Thymus (tissue), 11 donors: ENCODE measurements at regions not wholly inside any gene's neighbourhood (a gene's known extent, or its start where the extent isn't known, plus 50 kb on each side); places are given as distances from the start of the nearest gene placed in this dataset.
A peak's percentile ranks its signal among the peaks of the same experiment; 100 is the strongest.
"Not testable (repeated sequence)": the region's sequence is repeated elsewhere in the genome, so short reads cannot be mapped to it uniquely, and the experiment has no call there.

Experiments
- DNase-seq, 9 donors: peaks; one replicate each; pipeline ENCODE4 v3.0.0-alpha.2; 2013; ENCODE audit warnings: low spot score in 9 of 9, low read depth in 6 of 9, missing footprints in 1 of 9
- H3K27ac ChIP-seq, 2 donors: one replicate each; pipeline ENCODE4 v1.5.1; 2013; ENCODE audit warnings: control low read depth in 1 of 2, low read depth in 1 of 2, low read length in 1 of 2, mild to moderate bottlenecking in 1 of 2, moderate library complexity in 1 of 2
- H3K27me3 ChIP-seq, 2 donors: one replicate each; pipeline ENCODE4 v1.5.1; 2013; ENCODE audit warnings: low read length in 1 of 2; ENCODE audit not compliant: control insufficient read depth in 2 of 2, insufficient read depth in 1 of 2
- H3K36me3 ChIP-seq, 2 donors: one replicate each; pipeline ENCODE4 v1.5.1; 2013; ENCODE audit warnings: low read length in 1 of 2, mild to moderate bottlenecking in 1 of 2, moderate library complexity in 1 of 2; ENCODE audit not compliant: control insufficient read depth in 2 of 2, insufficient read depth in 2 of 2
- H3K4me1 ChIP-seq, 2 donors: one replicate each; pipeline ENCODE4 v1.5.1; 2013; ENCODE audit warnings: low read length in 2 of 2; ENCODE audit not compliant: control insufficient read depth in 2 of 2, insufficient read depth in 2 of 2
- H3K4me3 ChIP-seq, 2 donors: one replicate each; pipeline ENCODE4 v1.5.1; 2013; ENCODE audit warnings: low read length in 2 of 2, control low read depth in 1 of 2, mild to moderate bottlenecking in 1 of 2
- H3K9me3 ChIP-seq, 2 donors: one replicate each; pipeline ENCODE4 v1.5.1; 2013; ENCODE audit warnings: low read length in 1 of 2, mild to moderate bottlenecking in 1 of 2; ENCODE audit not compliant: control insufficient read depth in 2 of 2, insufficient read depth in 1 of 2
- WGBS: extraction: QIAGEN DNeasy Blood & Tissue Kit; methylation state at CpG from one replicate; pipeline ENCODE4 v1.1.7; 2013; 5-methylcytosine and 5-hydroxymethylcytosine counted together
- donor health status: healthy.

DNA sequence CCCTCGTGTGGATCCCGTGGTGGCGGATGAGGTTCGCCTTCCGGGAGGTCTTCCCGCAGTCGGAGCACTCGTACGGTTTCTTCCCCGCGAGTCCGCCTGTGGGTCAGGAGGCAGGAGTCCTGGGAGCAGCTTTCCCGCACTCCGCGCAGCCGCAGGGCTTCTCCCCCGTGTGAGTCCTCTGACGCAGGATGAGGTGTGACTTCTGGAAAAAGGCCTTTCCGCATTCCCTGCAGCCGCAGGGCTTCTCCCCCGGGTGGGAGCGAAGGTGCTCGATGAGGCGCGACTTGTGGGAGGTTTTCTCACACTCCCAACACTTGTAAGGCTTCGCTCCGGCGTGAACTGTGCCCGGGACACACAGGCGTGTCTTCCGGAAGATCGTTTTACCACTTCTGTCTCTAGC is 68.8 kb upstream of the WIPI2 start:
- not testable (repeated sequence) for H3K4me3 ChIP-seq, H3K4me1 ChIP-seq, H3K27ac ChIP-seq, H3K36me3 ChIP-seq, H3K27me3 ChIP-seq, DNase-seq, H3K9me3 ChIP-seq
- WGBS, result 93% methylated on average over 24 of the region's 32 CpGs

DNA sequence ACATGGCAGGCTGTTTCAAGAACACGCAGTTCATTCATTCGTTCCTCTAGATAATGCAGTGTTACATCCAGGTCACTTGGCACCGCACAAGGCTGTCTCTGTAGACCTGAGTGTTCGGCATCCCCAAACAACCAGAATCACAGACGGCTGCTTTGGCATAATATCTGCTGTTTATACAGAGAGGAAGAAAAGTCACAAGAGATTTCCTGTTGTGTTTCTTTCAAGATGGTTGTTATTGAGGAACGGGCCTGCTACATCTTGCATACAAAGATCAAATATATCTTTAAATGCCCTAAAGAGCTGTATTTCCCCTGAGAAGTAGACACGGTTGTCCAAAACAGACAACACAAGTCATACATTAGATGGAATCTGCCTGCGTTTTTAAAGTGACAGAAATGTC is 58.8 kb upstream of the WIPI2 start:
- 62% methylated on average over 7 of the region's 8 CpGs for WGBS
- not testable (repeated sequence) for H3K4me1 ChIP-seq, H3K4me3 ChIP-seq, H3K27ac ChIP-seq, H3K27me3 ChIP-seq, H3K36me3 ChIP-seq, H3K9me3 ChIP-seq
- peak in 1 of 9 donors; percentile 29 for DNase-seq

DNA sequence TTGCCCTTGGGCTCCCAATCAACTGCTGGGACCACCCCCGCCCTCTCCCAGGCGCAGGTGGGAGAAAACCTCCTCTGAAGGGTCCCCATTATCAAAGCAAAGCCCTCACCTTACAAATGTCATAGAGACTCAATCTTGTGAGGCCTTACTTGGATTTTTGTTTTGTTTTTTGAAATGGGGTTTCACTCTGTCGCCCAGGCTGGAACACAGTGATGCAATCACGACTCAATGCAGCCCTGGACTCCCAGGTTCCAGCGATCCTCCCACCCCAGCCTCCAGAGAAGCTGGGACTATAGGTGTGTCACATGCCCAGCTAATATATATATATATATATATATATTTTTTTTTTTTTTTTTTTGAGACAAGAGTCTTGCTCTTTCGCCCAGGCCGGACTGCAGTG is 57.5 kb upstream of the WIPI2 start:
- no peak overlapping the region for H3K4me3 ChIP-seq
- H3K9me3 ChIP-seq, result no peaks in the 10 kb centered on the region
- no peaks in the 10 kb centered on the region for H3K27me3 ChIP-seq
- H3K27ac ChIP-seq, result no peak overlapping the region
- DNase-seq, result no peak
- no peaks in the 10 kb centered on the region for H3K36me3 ChIP-seq
- 87% methylated on average over 7 of the region's 7 CpGs for WGBS
- H3K4me1 ChIP-seq, result no peaks in the 10 kb centered on the region

DNA sequence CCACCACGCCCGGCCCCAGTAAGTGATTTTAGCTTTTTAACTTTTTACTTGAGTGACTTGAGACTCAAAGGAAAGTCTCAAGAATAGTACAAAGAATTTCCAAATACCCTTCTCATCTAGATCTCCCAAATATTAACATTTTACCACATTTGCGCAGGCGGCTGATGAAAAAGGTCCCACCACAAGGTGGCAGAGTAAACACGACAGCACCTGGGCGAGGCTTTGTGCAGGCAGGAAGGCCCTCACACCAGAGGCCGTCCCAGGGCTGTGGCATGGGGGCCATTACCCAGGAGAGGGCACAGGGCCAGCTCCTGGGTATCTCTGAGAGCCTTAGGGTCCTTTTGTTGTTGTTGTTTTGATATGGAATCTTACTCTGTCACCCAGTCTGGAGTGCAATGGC is 50.0 kb upstream of the WIPI2 start:
- Histone ChIP-seq H3K27ac (no peak overlapping the region), H3K27me3 (peaks cover 0 to 3% of the 10 kb centered on the region in 2 donors), H3K4me3 (no peak overlapping the region), H3K36me3 (no peaks in the 10 kb centered on the region), H3K4me1 (peaks cover 0 to 11% of the 10 kb centered on the region in 2 donors), H3K9me3 (no peaks in the 10 kb centered on the region)
- 58% methylated on average over 7 of the region's 7 CpGs for WGBS
- DNase-seq, result peak in 4 of 9 donors; percentile 17 to 46 (median 20)
